GM19395 (cell line): ENCODE measurements at regions not wholly inside any gene's neighbourhood (a gene's known extent, or its start where the extent isn't known, plus 50 kb on each side); places are given as distances from the start of the nearest gene placed in this dataset.
A peak's percentile ranks its signal among the peaks of the same experiment; 100 is the strongest.
"Not testable (repeated sequence)": the region's sequence is repeated elsewhere in the genome, so short reads cannot be mapped to it uniquely, and the experiment has no call there.

Experiments used
- ATAC-seq: cut with Tn5 transposase; IDR thresholded peaks from one replicate; pipeline ENCODE4 v1.9.1; 2021; ENCODE audit warnings: mild to moderate bottlenecking, moderate library complexity; ENCODE audit not compliant: unreplicated experiment

DNA sequence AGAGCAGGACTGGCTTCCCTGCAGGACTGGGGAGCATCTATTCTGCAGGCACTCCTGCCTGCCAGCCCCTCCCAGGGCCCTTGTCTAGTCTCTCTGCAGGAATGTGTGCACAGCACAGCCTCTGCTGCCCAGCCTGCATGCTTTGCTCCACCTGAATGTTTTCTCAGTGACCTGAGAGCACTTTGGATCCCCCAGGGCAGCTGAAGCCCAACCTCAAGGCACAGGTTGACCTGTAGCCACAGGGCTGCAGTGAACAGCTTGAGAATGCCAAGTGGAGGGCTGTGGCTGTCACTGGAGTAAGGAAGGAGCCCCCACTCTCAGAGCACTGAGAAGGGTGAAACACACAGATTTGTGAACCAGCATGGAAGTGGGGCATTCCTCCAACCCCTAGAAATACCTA is 760.2 kb downstream of the STIM2 start:
- no peak for ATAC-seq

DNA sequence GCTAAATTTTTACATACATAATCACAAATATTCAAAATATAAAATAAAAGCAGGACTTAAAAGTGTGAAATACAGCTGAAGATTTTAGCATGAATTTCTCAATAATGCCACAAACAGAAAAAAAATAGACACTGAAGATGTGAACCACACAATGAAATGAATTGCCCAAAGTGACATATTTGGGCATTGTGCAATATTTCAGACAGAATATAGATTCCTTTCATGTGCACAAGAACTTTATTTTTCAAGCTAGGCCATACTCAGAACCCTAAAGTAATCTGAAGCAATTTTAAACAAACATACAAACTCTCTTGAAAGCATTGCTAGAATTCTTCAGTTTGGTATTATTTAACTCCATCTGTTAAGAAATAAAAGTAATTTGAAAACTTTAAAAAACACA is 764.1 kb downstream of the STIM2 start:
- ATAC-seq = no peak

DNA sequence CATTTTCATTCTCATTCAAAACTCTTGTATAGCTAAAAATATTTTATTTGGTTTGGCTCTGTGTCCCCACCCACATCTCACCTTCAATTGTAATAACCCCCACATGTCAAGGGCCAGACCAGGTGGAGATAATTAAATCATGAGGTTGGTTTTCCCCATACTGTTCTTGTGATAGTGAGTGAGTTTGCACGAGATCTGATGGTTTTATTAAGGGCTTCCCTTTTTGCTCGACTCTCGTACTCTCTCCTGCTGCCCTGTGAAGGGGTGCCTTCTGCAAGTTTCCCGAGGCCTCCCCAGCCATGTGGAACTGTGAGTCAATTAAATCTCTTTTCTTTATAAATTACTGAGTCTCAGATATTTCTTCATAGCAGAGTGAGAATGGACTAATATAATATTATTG is 768.0 kb downstream of the STIM2 start:
- no peak for ATAC-seq

DNA sequence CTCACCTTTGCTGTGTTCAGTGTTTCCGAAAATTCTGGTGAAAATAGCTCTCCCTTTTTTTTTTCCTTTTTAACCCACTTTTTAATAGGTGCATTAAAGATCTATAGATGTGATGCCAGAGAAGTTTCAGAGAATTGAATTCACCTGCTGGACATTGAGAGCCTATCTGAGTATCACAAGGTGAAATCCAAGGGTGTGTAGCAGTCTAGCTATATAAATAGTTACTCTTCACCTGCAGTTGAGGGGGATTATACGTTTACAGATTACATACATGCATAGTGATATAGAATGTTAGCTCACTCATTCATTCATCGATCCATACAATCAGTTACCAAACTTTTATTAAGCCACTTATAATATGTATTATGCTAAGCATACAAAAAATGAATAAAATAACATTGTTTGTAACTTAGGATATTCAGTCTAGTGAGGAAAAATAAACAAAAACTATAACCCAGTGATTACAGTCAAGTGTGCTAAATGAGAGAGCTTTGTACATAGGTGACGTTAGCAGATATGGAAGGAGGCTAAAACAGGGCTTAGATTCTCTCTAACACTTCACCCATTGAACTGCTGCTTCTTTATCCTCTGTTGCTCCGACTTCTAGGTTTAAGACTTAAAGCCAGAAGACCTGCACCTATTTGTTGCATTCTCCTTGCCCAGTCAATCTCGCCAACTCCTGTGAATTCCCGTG is 769.0 kb downstream of the STIM2 start:
- ATAC-seq = no peak

DNA sequence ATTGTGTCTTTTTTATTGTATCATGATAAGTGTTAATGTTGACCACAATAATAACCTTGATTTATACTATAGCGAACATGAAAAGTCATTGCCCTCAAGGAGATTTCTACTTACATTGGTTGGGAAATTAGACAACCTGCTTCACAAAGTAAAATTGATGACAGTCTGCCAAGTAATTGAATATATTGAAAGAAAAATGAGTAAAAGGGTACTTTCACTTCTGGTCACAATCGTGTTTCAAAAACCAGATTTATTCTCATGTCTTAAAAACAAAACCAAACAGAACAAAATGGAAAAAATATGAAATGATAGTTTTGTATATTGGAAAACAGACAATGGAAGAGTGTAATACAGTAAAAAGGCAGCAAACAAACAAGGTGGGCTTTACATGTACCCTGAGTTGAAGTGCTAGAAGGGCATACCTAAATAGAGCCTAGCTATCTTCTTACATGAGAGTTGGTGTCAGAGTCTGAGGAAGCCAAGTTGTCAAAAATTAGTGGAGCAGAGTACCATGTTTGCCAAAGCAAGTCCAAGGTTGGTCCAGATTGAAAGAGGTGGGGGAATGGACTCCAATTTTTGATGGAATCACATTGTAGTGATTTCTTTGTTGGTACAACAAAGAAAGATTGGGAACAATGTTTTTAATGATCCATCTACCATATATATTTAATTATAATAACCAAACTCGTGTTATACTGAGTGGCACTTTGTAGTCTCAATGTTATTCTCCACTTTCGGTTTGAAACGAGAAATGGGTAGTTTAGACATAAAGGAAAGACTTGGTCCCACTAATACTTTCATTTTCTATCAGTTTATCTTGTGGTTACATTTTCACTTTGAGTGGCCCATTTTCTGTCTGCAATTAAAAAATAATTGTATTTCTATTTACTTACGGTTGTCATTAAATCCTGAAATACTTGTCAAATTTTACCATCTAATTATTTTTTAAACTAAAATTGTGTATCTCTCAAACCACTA is 775.6 kb downstream of the STIM2 start:
- ATAC-seq = peak; percentile 88

DNA sequence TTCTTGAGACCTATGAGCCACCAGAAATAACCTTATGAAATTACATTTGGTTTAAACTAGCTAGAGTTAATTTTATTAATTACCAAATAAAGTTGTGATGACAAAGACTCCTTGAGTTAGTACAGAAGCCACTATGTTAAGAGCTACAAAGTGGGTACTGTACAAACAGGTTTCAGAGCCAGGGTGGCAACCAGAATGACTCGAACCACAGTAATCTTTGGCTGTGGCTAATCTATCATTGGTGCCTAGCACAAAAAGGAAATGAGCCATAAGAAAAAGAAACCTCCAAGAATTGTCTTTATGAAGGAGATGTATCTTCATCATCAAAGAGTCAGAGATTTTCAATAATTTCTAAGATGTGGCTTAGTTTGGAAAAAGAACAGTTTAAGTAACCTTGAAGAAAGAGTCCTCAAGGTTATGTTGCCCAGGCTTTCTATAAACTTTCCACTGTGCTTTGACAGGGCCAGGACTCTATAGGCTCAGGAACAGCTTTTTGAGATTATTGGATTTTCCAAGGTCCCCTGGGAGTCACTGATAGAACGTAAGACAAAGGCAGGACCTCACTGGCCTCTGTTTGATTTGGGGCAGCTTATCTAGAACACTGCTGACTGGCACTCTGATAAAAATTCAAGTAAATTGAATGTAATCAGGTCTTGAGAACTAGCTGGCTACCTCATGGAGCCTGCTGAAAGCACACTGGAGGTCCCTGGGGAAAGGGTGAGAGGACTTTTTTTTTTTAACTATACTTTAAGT is 777.7 kb downstream of the STIM2 start:
- ATAC-seq = no peak

DNA sequence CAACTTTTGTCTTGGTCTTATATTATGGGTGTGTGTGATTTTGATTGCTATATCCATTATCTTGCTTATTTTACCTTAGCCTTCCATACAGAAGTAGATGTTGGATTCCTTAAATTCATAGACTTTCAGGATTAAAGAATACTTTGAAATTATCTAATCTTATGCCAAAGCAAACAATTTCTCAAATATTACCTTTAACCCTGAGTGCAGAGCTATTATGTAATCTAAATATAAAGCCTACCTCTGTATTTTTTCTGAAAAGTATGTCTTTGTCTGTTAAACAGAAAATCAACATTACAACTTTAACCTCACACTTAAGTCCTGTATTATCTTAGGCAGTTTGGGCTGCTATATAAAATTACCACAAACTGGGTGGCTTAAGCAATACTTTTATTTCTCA is 782.5 kb downstream of the STIM2 start:
- ATAC-seq = no peak

DNA sequence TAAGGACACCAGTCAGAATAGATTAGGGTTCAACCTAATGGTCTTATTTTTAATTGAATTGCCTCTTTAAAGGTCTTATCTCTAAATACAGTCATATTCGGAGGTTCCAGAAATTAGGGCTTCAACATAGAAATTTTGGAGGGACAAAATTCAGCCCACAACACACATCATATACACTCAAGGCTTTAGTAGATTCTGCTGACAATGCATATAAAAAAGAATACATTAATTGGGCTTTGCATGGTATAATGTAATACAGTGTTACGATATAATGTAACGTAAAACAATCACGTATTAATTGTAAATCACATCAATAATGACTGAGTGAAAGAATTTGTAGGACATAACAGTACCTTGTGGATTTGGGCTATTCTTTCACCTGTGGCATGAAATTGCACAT is 787.8 kb downstream of the STIM2 start:
- ATAC-seq = no peak

DNA sequence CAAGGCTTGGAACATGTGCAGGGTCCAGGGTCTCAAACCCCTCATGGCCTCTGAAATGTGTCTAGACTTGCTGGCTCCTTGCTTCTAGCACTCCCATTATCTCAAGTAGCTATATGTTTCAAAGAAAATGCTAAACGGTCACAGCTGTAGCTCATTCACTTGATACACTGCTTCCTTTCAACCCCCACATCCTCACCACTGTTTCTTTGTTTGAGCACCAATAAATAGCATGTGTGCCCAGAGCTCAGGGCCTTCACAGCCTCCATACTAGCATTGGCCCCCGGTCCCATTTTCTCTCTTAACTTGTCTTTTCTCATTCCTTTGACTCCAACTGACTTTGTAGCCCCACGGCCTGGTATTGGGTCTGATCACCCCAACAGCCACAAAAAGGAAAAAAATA is 801.8 kb downstream of the STIM2 start:
- no peak for ATAC-seq

DNA sequence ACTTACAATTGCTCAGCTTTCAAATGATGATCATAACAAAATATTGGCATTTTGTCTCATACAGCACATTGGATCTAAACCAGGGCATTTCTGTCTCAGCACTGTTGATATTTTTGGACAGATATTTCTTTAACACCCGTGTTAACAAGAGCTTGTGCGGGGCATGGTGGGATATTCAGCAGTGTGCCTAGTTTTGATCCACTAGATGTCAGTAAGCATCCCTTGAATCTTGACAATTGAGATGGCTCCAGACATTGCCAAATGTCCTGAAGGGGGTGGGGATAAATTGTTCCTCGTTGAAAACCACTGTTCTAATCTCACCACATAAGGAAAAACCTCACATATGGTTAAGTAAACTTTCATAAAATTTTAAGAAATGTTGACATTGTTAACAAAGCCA is 806.3 kb downstream of the STIM2 start:
- ATAC-seq = no peak

DNA sequence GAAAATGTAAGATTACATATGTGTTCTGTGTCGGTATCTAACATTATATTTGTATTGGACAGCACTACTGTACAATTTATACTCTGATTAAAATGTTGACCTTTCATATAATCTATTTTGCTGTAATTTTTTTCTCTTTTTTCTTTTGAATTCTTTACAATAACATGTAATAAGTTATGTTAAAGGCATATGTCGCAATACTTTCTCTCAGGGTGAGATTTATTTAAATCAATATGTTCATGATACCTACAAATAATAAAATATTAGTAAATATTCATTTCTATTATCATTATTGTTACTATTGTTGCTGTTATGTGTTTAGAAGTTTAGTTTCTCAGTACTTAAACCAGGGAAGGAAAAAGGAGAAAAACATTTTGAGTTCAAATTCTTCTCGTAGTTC is 807.4 kb downstream of the STIM2 start:
- ATAC-seq = no peak

DNA sequence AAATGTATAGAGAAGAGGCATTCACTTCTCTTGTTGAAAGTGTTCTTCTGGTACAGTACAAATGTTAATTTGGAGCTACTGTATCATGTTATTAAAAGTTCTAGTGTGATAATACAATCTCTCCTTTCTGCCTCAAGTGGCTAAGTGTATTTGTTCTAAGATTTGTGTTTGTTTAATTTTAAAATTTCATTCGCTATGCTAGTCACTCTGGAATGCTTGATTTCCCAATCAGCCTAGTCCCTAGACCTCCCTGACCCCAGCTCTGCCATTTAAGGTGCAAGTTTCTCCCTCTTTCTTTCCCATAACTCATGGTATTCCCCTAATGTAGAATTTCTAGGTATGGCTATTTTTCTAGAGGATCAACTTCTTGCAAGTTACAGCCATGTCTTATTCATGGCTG is 817.4 kb downstream of the STIM2 start:
- no peak for ATAC-seq

DNA sequence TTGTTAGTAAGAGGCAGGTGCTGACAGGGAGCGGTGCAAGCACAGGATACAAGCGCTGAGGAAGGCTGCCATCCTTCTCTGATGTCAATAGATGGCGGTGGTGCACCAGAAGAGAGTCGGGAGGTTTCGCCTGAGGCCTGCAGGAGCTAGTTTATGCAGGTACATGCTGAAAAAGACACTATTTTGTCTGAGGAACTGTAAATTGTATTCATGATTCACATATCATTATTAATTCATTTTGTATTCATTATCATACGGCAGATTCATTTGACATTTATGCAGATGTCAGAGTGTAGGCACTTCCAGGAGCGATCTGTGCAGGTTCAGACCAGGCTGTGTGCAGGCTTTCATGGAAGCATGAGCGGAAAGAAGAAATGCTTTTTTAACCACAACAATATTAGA is 824.0 kb downstream of the STIM2 start:
- ATAC-seq = peak; percentile 98

DNA sequence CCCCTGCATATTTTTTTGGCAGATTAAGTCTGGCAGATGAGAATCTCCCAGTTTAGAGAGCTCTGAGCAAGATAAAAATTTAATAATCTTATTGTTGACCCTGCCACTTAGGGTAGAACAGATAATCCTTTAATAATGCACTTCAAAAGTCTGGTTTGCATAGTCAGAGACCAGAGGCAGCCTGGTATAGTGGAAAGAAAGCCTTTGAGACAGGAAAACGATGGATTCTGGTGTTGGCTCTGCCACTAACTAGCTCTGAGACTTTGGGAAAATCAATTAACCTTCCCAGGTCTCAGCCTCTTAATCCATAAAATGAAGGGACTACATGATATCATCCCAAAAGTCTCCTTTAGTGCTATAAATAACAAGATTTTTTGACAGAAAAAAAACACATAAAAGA is 824.5 kb downstream of the STIM2 start:
- no peak for ATAC-seq

DNA sequence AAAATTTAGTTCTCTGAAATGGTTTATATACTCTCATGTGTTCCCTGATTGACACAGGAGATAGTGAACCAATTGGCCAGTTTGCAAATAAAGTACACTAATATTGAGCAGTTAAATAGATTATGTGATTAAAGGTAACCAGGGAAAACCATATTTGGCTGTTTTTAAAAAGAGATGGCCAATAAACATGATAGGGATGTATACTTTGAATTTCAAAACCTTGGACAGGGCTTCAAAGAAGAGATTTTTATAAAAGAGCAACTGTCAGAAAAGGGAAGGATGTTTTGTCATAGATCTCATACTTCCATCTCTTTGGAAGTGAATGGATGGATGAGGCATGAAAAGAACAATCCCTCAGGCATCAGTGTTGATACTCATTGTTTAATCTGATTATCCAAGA is 825.3 kb downstream of the STIM2 start:
- ATAC-seq = no peak

DNA sequence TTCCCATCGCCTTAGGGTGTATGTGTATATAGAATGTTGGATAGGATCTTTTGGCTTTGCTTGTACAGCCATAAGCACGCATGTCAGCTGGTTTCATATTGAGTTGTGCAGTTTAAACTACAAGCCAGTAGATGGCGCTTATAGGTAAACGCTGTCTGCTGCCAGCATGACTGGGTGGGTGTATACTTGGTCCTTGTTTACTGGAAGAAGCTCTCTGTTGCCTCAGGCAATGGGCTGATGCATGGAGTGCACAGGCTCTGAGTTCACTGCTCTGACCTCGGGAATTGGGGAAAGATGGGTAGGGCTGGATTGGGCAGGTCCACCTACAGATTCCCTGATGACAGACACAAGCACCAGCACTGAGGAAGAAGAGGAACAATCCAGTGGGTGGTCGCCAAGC is 831.5 kb downstream of the STIM2 start:
- ATAC-seq = peak; percentile 92

DNA sequence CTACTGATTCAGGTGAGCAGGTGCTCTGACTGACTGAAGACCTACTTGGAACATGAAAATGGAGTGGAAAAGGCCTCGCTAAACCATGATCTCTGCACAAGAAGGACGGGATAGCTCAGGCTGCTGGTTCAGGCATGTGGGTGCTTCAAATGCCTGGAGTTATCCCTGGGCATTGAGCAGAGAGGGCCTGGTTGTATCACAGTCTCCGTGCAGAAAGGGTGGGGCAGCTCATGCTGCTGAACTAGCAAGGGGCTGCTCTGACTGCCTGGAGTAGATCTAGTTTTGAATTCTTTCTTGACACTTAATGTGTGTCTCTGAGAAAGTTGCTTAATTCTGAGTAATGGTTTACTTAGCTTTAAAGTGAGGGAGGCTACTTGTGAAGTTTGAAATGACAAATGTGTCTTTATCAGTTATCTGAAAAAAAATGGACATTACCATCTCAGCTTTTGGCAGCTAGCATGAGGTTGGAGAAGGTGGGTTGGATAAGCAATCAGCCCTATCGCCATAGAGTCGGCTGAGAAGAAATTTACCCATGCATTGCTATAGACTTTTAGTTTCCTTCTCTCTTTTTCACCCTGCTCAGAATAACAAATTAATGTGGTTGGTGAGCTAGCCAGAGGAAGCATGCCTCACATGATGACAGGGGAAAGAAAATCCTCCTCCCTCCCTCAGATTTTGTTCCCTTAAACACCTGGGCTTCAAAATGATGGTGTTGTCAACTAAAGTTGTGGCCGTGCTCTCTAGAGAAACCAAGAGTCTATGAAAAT is 832.4 kb downstream of the STIM2 start:
- no peak for ATAC-seq

DNA sequence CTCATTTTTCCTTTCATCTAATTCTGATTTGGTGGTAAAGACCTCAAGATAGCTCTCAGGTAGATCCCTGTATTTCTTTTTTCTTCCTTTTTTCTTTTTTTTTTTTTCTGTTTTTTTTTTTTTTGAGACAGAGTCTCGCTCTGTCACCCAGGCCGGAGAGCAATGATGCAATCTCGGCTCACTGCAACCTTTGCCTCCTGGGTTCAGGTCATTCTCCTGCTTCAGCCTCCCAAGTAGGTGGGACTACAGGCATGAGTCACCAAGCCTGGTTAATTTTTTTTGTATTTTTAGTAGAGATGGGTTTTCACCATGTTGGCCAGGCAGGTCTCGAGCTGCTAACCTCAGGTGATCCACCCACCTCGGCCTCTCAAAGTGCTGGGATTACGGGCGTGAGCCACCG is 835.6 kb downstream of the STIM2 start:
- not testable (repeated sequence) for ATAC-seq

DNA sequence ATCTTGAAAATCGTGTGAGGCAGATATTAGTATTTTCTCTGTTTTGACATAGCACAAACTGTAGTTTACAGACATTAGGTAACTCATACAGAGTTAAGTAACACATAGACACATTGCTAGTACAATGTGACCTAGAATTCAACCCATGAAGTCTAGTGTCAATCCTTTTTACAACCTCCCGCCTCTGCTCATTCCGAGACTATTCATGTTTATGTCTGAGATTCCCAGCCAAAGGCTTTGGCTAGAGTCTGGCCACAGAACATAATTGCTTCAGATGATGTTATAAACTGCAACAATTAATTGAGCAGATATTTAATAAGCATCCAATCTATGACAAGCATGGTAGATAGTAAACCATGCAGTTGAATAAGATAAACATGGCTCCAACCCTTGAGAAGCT is 841.0 kb downstream of the STIM2 start:
- no peak for ATAC-seq

DNA sequence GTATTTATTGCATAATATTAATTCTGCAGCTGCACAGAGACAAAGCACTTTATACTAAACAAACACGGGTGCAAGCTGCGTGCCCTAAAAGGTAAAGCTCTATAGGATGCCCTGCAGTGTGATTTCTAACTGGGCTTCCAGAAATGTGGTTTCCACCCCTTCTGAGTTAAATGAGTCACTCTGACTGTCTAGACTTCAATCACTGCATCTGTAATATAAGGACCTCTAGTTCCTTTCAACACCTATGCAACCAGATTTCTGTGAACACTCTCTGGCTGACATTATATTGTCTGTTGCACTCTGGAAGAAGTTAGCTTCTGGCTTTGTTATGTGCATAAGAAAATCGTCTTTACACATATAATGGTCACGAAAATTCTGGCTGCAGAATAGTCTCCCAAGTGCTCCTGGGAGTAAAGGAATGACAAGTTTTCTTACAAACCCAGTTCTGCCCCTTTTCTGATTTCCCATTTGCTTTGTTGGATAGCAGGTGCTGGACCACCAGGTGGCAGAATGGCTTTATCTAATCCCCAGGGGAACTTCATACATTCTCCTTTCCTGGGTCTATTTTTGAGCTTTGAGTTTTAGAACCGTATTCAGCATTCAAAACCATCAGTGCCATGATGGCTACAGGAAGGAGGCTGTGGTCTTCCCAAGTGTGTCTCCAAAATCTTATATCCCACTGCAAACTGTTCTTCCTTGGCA is 842.2 kb downstream of the STIM2 start:
- no peak for ATAC-seq
